GM06990 (cell line): ENCODE measurements at regions not wholly inside any gene's neighbourhood (a gene's known extent, or its start where the extent isn't known, plus 50 kb on each side); places are given as distances from the start of the nearest gene placed in this dataset.

ENCODE experiments used
- DNase-seq: peaks from one replicate; pipeline ENCODE4 v3.0.0-alpha.2; 2011; ENCODE audit not compliant: insufficient read length; ENCODE audit errors: extremely low read depth
- H3K27me3 ChIP-seq: replicated peaks from 2 replicates; pipeline ENCODE4 v1.6.0; 2011; ENCODE audit warnings: low read length; ENCODE audit not compliant: control insufficient read depth, insufficient read depth
- H3K36me3 ChIP-seq: 2 replicates; pipeline ENCODE4 v1.5.1; 2011; ENCODE audit warnings: low read length; ENCODE audit not compliant: control insufficient read depth, insufficient read depth
- H3K4me3 ChIP-seq: replicated peaks from 2 replicates; pipeline ENCODE4 v1.5.1; 2011; ENCODE audit warnings: low read depth, mild to moderate bottlenecking, control low read depth, low read length
- TF ChIP-seq, protein P1 (sequence below): IDR thresholded peaks from 2 replicates; pipeline ENCODE4 v1.5.1; 2011; ENCODE audit warnings: low read length, control low read depth, mild to moderate bottlenecking, inconsistent platforms; ENCODE audit not compliant: insufficient read depth, poor library complexity, severe bottlenecking

DNA sequence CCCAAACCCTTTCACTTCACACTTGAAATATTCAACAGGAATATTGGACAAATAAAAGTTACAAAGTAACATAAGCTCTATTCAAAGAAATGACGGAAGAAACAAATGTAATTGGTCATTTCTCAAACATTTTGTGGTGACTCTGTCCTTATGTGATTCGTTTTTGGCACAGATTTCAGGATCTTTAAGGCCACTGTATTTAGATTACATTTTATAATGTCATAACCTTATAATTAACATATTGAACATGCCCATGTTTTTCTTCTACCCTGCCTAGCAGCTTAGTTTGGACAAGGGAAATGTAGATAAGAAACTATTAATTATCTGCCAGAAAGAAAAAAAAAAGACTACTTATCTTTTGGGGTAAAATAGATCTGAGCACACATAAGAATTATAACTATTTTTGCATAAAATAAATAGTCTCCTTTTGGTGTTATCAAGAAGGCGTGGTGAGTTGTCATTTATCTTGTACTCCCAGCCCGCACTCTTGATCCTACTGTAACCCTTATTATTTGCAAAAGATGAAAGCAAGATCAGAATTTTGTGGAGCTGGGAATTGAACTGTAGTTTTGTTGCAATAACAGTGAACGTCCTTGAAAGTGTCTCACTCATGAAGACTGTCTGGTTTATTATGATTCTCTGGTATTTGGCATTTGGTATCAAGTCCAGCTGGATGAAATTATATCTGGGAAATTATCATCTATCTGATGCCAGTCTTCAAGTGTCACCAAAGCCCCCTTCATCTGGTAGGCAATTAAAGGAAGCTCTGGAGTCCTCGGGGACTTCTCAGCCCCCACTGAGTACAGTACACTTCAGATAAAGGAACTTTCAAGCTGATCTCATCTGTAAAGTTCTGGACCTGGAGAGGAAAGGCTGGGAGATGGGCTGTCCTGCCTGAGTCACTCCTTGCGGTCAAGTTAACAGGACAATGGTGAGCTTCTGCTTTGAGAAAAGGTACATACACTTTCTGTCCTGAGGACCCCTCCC lies 175.7 kb upstream of the INHBA start:
- H3K4me3 ChIP-seq, result no peak overlapping the region
- no peak for DNase-seq
- H3K27me3 ChIP-seq, result no peaks in the 10 kb centered on the region
- TF ChIP-seq, protein P1, sequence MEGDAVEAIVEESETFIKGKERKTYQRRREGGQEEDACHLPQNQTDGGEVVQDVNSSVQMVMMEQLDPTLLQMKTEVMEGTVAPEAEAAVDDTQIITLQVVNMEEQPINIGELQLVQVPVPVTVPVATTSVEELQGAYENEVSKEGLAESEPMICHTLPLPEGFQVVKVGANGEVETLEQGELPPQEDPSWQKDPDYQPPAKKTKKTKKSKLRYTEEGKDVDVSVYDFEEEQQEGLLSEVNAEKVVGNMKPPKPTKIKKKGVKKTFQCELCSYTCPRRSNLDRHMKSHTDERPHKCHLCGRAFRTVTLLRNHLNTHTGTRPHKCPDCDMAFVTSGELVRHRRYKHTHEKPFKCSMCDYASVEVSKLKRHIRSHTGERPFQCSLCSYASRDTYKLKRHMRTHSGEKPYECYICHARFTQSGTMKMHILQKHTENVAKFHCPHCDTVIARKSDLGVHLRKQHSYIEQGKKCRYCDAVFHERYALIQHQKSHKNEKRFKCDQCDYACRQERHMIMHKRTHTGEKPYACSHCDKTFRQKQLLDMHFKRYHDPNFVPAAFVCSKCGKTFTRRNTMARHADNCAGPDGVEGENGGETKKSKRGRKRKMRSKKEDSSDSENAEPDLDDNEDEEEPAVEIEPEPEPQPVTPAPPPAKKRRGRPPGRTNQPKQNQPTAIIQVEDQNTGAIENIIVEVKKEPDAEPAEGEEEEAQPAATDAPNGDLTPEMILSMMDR, result no peak
- H3K36me3 ChIP-seq, result no peaks in the 10 kb centered on the region

DNA sequence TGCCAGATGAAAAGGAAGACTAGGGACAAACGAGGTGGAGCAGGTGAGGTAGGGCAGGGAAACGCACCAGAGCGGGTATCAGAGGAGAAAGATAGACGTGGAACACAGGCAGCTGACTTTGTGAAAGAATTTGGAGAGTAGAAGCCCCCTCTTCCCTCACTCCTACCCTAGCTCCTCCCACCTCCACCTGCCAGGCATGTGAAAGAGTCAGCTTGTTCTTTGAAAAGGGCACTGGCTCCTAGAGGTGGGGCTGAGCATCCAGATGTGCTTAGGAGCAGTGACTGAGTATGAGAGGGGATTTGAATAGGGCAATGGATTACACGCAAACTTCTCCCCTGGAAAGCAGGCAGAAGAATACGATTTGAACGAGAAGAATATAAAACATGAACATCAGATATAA lies 174.2 kb upstream of the INHBA start:
- H3K27me3 ChIP-seq, result no peaks in the 10 kb centered on the region
- DNase-seq, result no peak
- no peaks in the 10 kb centered on the region for H3K36me3 ChIP-seq
- no peak overlapping the region for H3K4me3 ChIP-seq
- TF ChIP-seq, protein P1, result no peak

DNA sequence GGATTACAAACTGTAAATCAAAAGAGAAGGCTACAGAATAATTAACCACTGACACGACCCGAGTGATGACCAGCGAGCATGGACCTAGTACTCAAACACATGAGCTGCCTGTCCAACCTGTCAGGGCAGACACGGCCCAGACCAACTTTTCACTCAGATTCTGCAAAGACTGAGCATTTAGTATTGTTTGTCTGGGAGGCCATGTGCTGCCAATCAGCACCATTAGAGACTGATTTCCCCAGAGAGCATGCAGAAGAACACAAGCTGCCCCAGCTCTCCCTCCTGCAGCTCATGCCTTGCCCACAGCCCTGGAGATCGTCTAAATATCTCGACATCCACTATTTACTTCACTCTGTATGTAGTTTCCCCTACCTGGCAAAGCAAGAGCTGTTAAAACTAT lies 172.6 kb upstream of the INHBA start:
- H3K4me3 ChIP-seq, result no peak overlapping the region
- TF ChIP-seq, protein P1, result no peak
- H3K36me3 ChIP-seq, result no peaks in the 10 kb centered on the region
- no peaks in the 10 kb centered on the region for H3K27me3 ChIP-seq
- DNase-seq, result no peak

DNA sequence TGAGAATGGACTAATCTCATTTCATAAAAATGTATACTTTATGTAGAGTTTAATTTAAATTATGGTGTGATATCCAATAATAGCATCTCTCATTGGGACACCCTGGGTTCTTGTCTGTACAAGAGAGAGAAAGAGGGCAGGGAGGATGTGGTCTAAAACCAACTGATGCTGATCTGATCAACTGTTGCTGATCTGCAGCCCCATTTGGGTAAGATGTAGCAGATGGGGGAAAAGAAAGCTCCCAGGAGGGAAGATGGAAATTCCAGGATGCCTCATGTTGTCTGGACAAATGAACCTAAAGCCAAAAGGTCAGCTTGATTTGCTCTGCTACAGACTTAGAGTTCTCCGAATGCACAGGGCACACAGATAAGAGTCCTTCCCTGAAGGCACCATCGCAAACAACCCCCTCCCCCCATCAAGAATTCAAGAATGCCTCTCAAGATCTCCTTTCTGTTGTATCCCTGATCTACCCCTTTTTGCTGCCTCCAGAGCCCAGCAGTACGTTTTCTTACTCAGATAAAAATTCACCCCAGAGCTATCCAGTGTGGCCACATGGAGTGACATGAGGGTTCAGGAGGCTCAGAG lies 171.4 kb upstream of the INHBA start:
- TF ChIP-seq, protein P1, result no peak
- H3K4me3 ChIP-seq, result no peak overlapping the region
- no peaks in the 10 kb centered on the region for H3K36me3 ChIP-seq
- no peak for DNase-seq
- H3K27me3 ChIP-seq, result no peaks in the 10 kb centered on the region

DNA sequence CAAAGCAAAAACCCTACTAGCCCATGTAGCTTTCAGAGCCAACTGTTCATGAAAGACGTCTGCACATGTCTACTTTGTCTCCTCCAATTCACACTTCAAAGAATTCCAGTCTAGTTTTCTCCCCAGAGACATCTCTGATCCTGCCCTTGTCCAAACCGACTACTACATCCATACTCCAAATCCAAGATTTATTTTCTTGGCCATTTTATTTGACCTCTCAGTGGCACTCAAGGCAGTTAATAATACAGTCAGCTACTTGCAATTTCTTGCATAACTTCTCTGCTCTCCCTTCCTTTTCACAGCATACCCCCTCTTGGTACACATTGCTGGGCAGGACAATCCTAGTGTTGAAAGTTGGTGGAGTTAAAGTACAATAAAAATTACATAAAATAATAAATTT lies 170.9 kb upstream of the INHBA start:
- TF ChIP-seq, protein P1, result no peak
- no peak overlapping the region for H3K4me3 ChIP-seq
- DNase-seq, result no peak
- no peaks in the 10 kb centered on the region for H3K27me3 ChIP-seq
- H3K36me3 ChIP-seq, result no peaks in the 10 kb centered on the region
